Chondrocyte (in vitro differentiated cells): ENCODE measurements at regions not wholly inside any gene's neighbourhood (a gene's known extent, or its start where the extent isn't known, plus 50 kb on each side); places are given as distances from the start of the nearest gene placed in this dataset.

Source experiments
- DNase-seq: peaks from one replicate; pipeline ENCODE4 v3.0.0; 2021; ENCODE audit warnings: mixed read lengths, low spot score
- H3K27ac Mint-ChIP-seq: one replicate; pipeline ENCODE4 v1.8.0; 2021; ENCODE audit warnings: mild to moderate bottlenecking, moderate library complexity, mixed read lengths; ENCODE audit not compliant: unreplicated experiment
- H3K27me3 Mint-ChIP-seq: 2 replicates; pipeline ENCODE4 v1.8.0; 2021; ENCODE audit warnings: low read depth, mixed read lengths
- H3K36me3 Mint-ChIP-seq: 2 replicates; pipeline ENCODE4 v1.8.0; 2021; ENCODE audit warnings: low read depth, mixed read lengths
- H3K4me1 Mint-ChIP-seq: 2 replicates; pipeline ENCODE4 v1.8.0; 2021; ENCODE audit warnings: low read depth, mild to moderate bottlenecking, mixed read lengths
- H3K4me3 Mint-ChIP-seq: one replicate; pipeline ENCODE4 v1.8.0; 2021; ENCODE audit warnings: mild to moderate bottlenecking, moderate library complexity, mixed read lengths; ENCODE audit not compliant: unreplicated experiment
- H3K9me3 Mint-ChIP-seq: 2 replicates; pipeline ENCODE4 v1.8.0; 2021; ENCODE audit warnings: low read depth, mixed read lengths
- TF ChIP-seq, protein P1 (sequence below): fragments of 200-600 bp; sonication (generic); IDR thresholded peaks from 2 replicates; pipeline ENCODE4 v1.5.0; 2021; ENCODE audit warnings: antibody characterized with exemption, mild to moderate bottlenecking, moderate library complexity

DNA sequence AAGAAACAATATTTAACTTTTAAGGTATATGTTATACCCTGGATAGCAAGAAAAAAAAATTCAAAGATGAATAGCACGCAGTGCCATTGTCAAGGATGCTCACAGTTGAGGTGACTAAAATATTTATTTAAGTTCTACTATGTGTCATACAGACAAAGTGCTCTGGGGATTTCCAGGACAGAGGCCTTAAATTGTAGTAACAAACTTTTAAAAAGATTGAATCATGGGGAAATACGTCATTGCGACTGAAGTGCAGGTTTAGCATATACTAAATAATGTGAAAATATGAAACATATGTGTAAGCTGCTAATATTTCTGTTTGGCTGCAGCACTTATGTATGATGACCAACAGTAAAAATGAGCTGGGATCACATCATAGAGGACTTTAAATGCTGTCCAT is 748.0 kb upstream of the PCDH7 start:
- no peaks in the 10 kb centered on the region for H3K36me3 Mint-ChIP-seq
- no peak overlapping the region for H3K4me3 Mint-ChIP-seq
- H3K9me3 Mint-ChIP-seq: peaks cover 2% of the 10 kb centered on the region
- DNase-seq: no peak
- no peaks in the 10 kb centered on the region for H3K4me1 Mint-ChIP-seq
- H3K27me3 Mint-ChIP-seq: no peaks in the 10 kb centered on the region
- no peak overlapping the region for H3K27ac Mint-ChIP-seq
- TF ChIP-seq, protein P1, sequence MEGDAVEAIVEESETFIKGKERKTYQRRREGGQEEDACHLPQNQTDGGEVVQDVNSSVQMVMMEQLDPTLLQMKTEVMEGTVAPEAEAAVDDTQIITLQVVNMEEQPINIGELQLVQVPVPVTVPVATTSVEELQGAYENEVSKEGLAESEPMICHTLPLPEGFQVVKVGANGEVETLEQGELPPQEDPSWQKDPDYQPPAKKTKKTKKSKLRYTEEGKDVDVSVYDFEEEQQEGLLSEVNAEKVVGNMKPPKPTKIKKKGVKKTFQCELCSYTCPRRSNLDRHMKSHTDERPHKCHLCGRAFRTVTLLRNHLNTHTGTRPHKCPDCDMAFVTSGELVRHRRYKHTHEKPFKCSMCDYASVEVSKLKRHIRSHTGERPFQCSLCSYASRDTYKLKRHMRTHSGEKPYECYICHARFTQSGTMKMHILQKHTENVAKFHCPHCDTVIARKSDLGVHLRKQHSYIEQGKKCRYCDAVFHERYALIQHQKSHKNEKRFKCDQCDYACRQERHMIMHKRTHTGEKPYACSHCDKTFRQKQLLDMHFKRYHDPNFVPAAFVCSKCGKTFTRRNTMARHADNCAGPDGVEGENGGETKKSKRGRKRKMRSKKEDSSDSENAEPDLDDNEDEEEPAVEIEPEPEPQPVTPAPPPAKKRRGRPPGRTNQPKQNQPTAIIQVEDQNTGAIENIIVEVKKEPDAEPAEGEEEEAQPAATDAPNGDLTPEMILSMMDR: no peak

DNA sequence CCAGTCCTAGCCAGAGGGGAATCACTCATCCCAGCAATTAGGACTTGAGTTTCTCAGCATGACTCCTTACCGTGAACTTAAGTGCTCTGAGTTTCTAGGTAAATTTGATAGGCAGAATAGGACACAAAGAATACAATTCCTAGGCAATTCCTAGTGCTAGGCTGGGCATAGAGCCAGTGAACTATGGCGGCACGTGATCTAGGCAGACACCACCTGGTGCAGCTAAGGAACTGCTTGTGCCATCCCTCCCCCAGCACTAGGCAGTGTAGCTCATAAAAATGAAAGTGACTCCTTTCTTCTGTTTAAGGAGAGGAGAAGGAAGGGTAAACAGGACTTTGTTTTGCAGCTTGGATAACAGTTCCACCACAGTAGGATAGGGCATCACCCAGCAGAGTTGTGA is 736.3 kb upstream of the PCDH7 start:
- no peak overlapping the region for H3K27ac Mint-ChIP-seq
- H3K4me3 Mint-ChIP-seq: no peak overlapping the region
- peaks cover 3% of the 10 kb centered on the region for H3K9me3 Mint-ChIP-seq
- H3K4me1 Mint-ChIP-seq: no peaks in the 10 kb centered on the region
- TF ChIP-seq, protein P1: no peak
- no peaks in the 10 kb centered on the region for H3K27me3 Mint-ChIP-seq
- no peak for DNase-seq
- H3K36me3 Mint-ChIP-seq: no peaks in the 10 kb centered on the region

- DNase-seq: no peak
Measured at GRCh38 chr4:30001628-30002027, 718.5 kb upstream of the PCDH7 start.

DNA sequence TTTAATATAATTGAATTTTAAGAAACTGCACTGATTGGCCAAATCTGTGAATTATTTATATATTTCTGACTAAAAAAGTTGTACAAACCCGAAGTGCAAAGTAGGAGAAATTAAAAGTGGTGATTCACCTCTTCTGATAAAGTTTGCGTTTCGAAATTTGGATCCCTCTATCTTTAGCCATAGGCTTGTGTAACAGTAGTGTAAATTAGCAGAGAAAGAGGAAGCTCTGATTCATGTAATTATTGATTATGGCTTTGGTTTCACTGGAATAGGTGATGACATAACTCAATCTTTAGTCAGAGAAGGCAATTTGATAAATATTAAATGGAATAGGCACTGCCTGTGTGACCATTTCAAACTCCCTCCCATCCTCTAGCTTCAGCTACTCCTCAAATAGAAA is 717.8 kb upstream of the PCDH7 start:
- Mint-ChIP-seq H3K4me3 (no peak overlapping the region), H3K4me1 (no peaks in the 10 kb centered on the region), H3K27ac (no peak overlapping the region), H3K27me3 (no peaks in the 10 kb centered on the region), H3K9me3 (peaks cover 5% of the 10 kb centered on the region), H3K36me3 (no peaks in the 10 kb centered on the region)
- no peak for DNase-seq
- TF ChIP-seq, protein P1: no peak

More at GRCh38 chr4:30001628-30002027, 718.5 kb upstream of the PCDH7 start:
- Mint-ChIP-seq H3K27ac (no peak overlapping the region), H3K4me1 (no peaks in the 10 kb centered on the region), H3K4me3 (no peak overlapping the region), H3K27me3 (no peaks in the 10 kb centered on the region), H3K36me3 (no peaks in the 10 kb centered on the region), H3K9me3 (peaks cover 5% of the 10 kb centered on the region)
- TF ChIP-seq, protein P1: no peak

GRCh38 chr4:30005995-30006394 is 714.2 kb upstream of the PCDH7 start:
- Mint-ChIP-seq H3K4me1 (no peaks in the 10 kb centered on the region), H3K27ac (no peak overlapping the region), H3K9me3 (peaks cover 12% of the 10 kb centered on the region), H3K27me3 (no peaks in the 10 kb centered on the region), H3K4me3 (no peak overlapping the region), H3K36me3 (peaks cover 2% of the 10 kb centered on the region)
- no peak for DNase-seq
- TF ChIP-seq, protein P1: no peak
